K562 (cell line): ENCODE measurements at regions not wholly inside any gene's neighbourhood (a gene's known extent, or its start where the extent isn't known, plus 50 kb on each side); places are given as distances from the start of the nearest gene placed in this dataset.

Experiments used
- ATAC-seq: fragments of 200-7000 bp; cut with Tn5 transposase; 3 replicates; pipeline ENCODE4 v1.9.1; 2020; ENCODE audit warnings: moderate library complexity
- BruUV-seq: library from RNA; stranded (reverse); fragments of 400-500 nt; replicated peaks from 2 replicates; lab custom pipeline; 2021; lab: Mats Ljungman, UMichigan
- CTCF ChIA-PET: fragments of 300-600 bp; formaldehyde crosslinking; extraction: SDS; loops from one replicate; lab custom pipeline; 2021; ENCODE audit warnings: low intra/inter-chr PET ratio; lab: Yijun Ruan, JAX
- POLR2A ChIA-PET: fragments of 300-600, 350-650 bp; sonication (Branson Sonifier 250); formaldehyde crosslinking; extraction: SDS; loops from one replicate; lab custom pipeline; 2021; ENCODE audit warnings: antibody characterized with exemption, inconsistent platforms; lab: Yijun Ruan, JAX
- DNase-seq, 4 experiments: peaks; one replicate each; pipeline versions ENCODE4 v3.0.0 to v3.0.0-alpha.2; 2011 to 2018; ENCODE audit warnings: low spot score in 3 of 4, mixed read lengths in 3 of 4; ENCODE audit errors: extremely low read depth in 1 of 4
- FAIRE-seq: peaks from 2 replicates; lab custom pipeline; 2011; peaks lifted over from hg19 to GRCh38; lab: Jason Lieb, UNC
- H2AFZ ChIP-seq: 2 replicates; pipeline ENCODE4 v1.6.0; 2011; ENCODE audit warnings: low read depth, low read length, control low read depth, inconsistent platforms
- H3K27ac ChIP-seq: fragments of 200-600 bp; 3 replicates; pipeline ENCODE4 v1.8.0; 2011; ENCODE audit warnings: low read depth, mild to moderate bottlenecking, control low read depth, inconsistent platforms, low read length, moderate library complexity, mixed read lengths; ENCODE audit errors: extremely low read depth
- H3K27me3 ChIP-seq, 2 experiments: fragments of 300-600 bp in 1 of 2; 2 replicates in 1 of 2; 3 replicates in 1 of 2; pipeline versions ENCODE4 v1.6.0 to v1.8.0; 2011; ENCODE audit warnings: inconsistent platforms in 2 of 2, low read length in 2 of 2, mild to moderate bottlenecking in 1 of 2, mixed read lengths in 1 of 2, moderate library complexity in 1 of 2; ENCODE audit not compliant: control insufficient read depth in 2 of 2, insufficient read depth in 2 of 2
- H3K36me3 ChIP-seq: fragments of 300-600 bp; 3 replicates; pipeline ENCODE4 v1.8.0; 2011; ENCODE audit warnings: mild to moderate bottlenecking, low read length, inconsistent platforms; ENCODE audit not compliant: control insufficient read depth, insufficient read depth
- H3K4me1 ChIP-seq, 2 experiments: fragments of 200-600 bp in 1 of 2; replicated peaks in 1 of 2; 2 replicates in 1 of 2; 3 replicates in 1 of 2; pipeline versions ENCODE4 v1.5.1 to v1.8.0; 2011; ENCODE audit warnings: inconsistent platforms in 2 of 2, low read length in 2 of 2, mild to moderate bottlenecking in 1 of 2, mixed read lengths in 1 of 2, moderate library complexity in 1 of 2; ENCODE audit not compliant: control insufficient read depth in 2 of 2, insufficient read depth in 2 of 2
- H3K4me2 ChIP-seq: 2 replicates; pipeline ENCODE4 v1.6.1; 2011; ENCODE audit warnings: low read length, control low read depth, inconsistent platforms, mixed read lengths; ENCODE audit not compliant: insufficient read depth
- H3K4me3 ChIP-seq: fragments of 200-600 bp; sonication (generic), shearing (Covaris generic); 2 replicates; pipeline ENCODE4 v1.5.1; 2016; ENCODE audit warnings: control low read depth, inconsistent platforms
- H3K79me2 ChIP-seq: fragments of 200-600 bp; 3 replicates; pipeline ENCODE4 v1.8.0; 2011; ENCODE audit warnings: low read length, inconsistent platforms; ENCODE audit not compliant: control insufficient read depth, insufficient read depth
- H3K9ac ChIP-seq, 2 experiments: 2 replicates each; pipeline versions ENCODE4 v1.6.0 to v1.6.1; 2011; ENCODE audit warnings: low read depth in 2 of 2, low read length in 2 of 2, control low read depth in 1 of 2, inconsistent platforms in 1 of 2, mild to moderate bottlenecking in 1 of 2, mixed read lengths in 1 of 2; ENCODE audit not compliant: insufficient read depth in 1 of 2
- H3K9me1 ChIP-seq: one replicate; pipeline ENCODE4 v1.6.0; 2011; ENCODE audit warnings: inconsistent platforms, mild to moderate bottlenecking, low read length, moderate library complexity; ENCODE audit not compliant: control insufficient read depth, insufficient read depth
- H3K9me3 ChIP-seq: replicated peaks from 2 replicates; pipeline ENCODE4 v1.5.1; 2011; ENCODE audit warnings: low read depth, low read length, inconsistent platforms; ENCODE audit not compliant: control insufficient read depth, insufficient read depth
- H4K20me1 ChIP-seq: replicated peaks from 2 replicates; pipeline ENCODE4 v1.6.1; 2011; ENCODE audit warnings: low read length, inconsistent platforms, mixed read lengths; ENCODE audit not compliant: control insufficient read depth, insufficient read depth
- AFF1 ChIP-seq, 2 experiments: fragments of 450-650 bp; IDR thresholded peaks; 2 replicates each; pipeline ENCODE4 v1.6.1; 2018; ENCODE audit warnings: mild to moderate bottlenecking in 2 of 2, low read depth in 1 of 2; ENCODE audit not compliant: partially characterized antibody in 2 of 2
- WGBS: fragments of 100-300 bp; shearing (Covaris generic); methylation state at CpG from one replicate; pipeline ENCODE4 v1.1.6; 2016; ENCODE audit warnings: low coverage, mixed read lengths; ENCODE audit not compliant: insufficient coverage; ENCODE audit errors: missing lambda C conversion rate; 5-methylcytosine and 5-hydroxymethylcytosine counted together
- in situ Hi-C: fragments of 300-500 bp; cut with MboI; formaldehyde crosslinking; loops from 4 replicates; pipeline ENCODE4 v1.15.0; 2018; ENCODE audit warnings: inconsistent platforms, mixed read lengths
- intact Hi-C: fragments of 100-400 bp; cut with micrococcal nuclease; formaldehyde crosslinking; loops from 2 replicates; pipeline ENCODE4 v1.14.2; 2022

- Histone ChIP-seq H3K9me3 (no peaks in the 10 kb centered on the region), H2AFZ (no peak overlapping the region), H3K79me2 (no peaks in the 10 kb centered on the region)
- WGBS: 0% methylated on average over 1 of the region's 1 CpG
- CTCF ChIA-PET: no interaction called here
- TF ChIP-seq AFF1 (IDR thresholded peaks at IDR 0.05; ENCODE audit: low read depth in 1 of 2, partially characterized antibody in 2 of 2): no peak
- TF ChIP-seq, all 486 proteins: peak for 0
- no peak overlapping the region for H3K4me3 ChIP-seq
- ATAC-seq (no peak), FAIRE-seq (no peak), DNase-seq (no peak)
- H3K4me1 ChIP-seq: no peaks in the 10 kb centered on the region
- in situ Hi-C loops (no loop called here), intact Hi-C loops (no loop called here)
- no peaks in the 10 kb centered on the region for H3K9me1 ChIP-seq
- H3K27ac ChIP-seq: no peak overlapping the region
- H4K20me1 ChIP-seq: no peaks in the 10 kb centered on the region
- H3K4me2 ChIP-seq: no peak overlapping the region
- no peaks in the 10 kb centered on the region for H3K27me3 ChIP-seq
- POLR2A ChIA-PET: no interaction called here
- no peaks in the 10 kb centered on the region for H3K36me3 ChIP-seq
- no peak overlapping the region for H3K9ac ChIP-seq
- BruUV-seq: no TSS peak
Observed at GRCh38 chr1:98410082-98410481, 251.4 kb upstream of the SNX7 start.
